GM08714 (cell line): ENCODE measurements at regions not wholly inside any gene's neighbourhood (a gene's known extent, or its start where the extent isn't known, plus 50 kb on each side); places are given as distances from the start of the nearest gene placed in this dataset.
"Not testable (repeated sequence)": the region's sequence is repeated elsewhere in the genome, so short reads cannot be mapped to it uniquely, and the experiment has no call there.

ENCODE experiments used
- H3K4me3 ChIP-seq: fragments of 200-500 bp; sonication (Bioruptor generic); 2 replicates; pipeline ENCODE4 v1.5.1; 2014; ENCODE audit warnings: mild to moderate bottlenecking, low read length, inconsistent platforms
- ZNF274 ChIP-seq: IDR thresholded peaks from 2 replicates; pipeline ENCODE4 v1.6.1; 2012; ENCODE audit warnings: mild to moderate bottlenecking, low read depth, low read length

- H3K4me3 ChIP-seq, result no peak overlapping the region
- no peak for TF ChIP-seq ZNF274
These were observed 87.8 kb downstream of the UTRN start for GRCh38 chr6:144372611-144373594.

- not testable (repeated sequence) for H3K4me3 ChIP-seq
These were observed 89.4 kb downstream of the UTRN start for GRCh38 chr6:144374525-144374924.

GRCh38 chr6:144377586-144378210 is 92.6 kb downstream of the UTRN start:
- no peak for TF ChIP-seq ZNF274
- no peak overlapping the region for H3K4me3 ChIP-seq

GRCh38 chr6:144378437-144378836 is 93.3 kb downstream of the UTRN start:
- H3K4me3 ChIP-seq, result no peak overlapping the region
- TF ChIP-seq ZNF274, result no peak

GRCh38 chr6:144379356-144379755 is 94.2 kb downstream of the UTRN start:
- H3K4me3 ChIP-seq, result no peak overlapping the region
- no peak for TF ChIP-seq ZNF274

GRCh38 chr6:144381499-144381898 is 96.4 kb downstream of the UTRN start:
- not testable (repeated sequence) for H3K4me3 ChIP-seq

- no peak overlapping the region for H3K4me3 ChIP-seq
- TF ChIP-seq ZNF274, result no peak
These were observed 98.2 kb downstream of the UTRN start for GRCh38 chr6:144383336-144383735.

- TF ChIP-seq ZNF274, result no peak
These were observed 99.3 kb downstream of the UTRN start for GRCh38 chr6:144384427-144384826.

GRCh38 chr6:144389474-144389873 is 104.3 kb downstream of the UTRN start:
- H3K4me3 ChIP-seq, result not testable (repeated sequence)

More at GRCh38 chr6:144384427-144384826, 99.3 kb downstream of the UTRN start:
- no peak overlapping the region for H3K4me3 ChIP-seq

- no peak for TF ChIP-seq ZNF274
- no peak overlapping the region for H3K4me3 ChIP-seq
These were observed 105.1 kb downstream of the UTRN start for GRCh38 chr6:144390202-144390601.

GRCh38 chr6:144390886-144391285 is 105.8 kb downstream of the UTRN start:
- no peak overlapping the region for H3K4me3 ChIP-seq
- no peak for TF ChIP-seq ZNF274

GRCh38 chr6:144392536-144392935 is 107.4 kb downstream of the UTRN start:
- no peak for TF ChIP-seq ZNF274
- H3K4me3 ChIP-seq, result no peak overlapping the region

- H3K4me3 ChIP-seq, result no peak overlapping the region
- TF ChIP-seq ZNF274, result no peak
These were observed 109.1 kb downstream of the UTRN start for GRCh38 chr6:144394210-144394609.

- TF ChIP-seq ZNF274, result no peak
- no peak overlapping the region for H3K4me3 ChIP-seq
These were observed 109.9 kb downstream of the UTRN start for GRCh38 chr6:144395014-144395413.

GRCh38 chr6:144395826-144396225 is 110.7 kb downstream of the UTRN start:
- no peak overlapping the region for H3K4me3 ChIP-seq

GRCh38 chr6:144397141-144397540 is 112.0 kb downstream of the UTRN start:
- no peak overlapping the region for H3K4me3 ChIP-seq
- TF ChIP-seq ZNF274, result no peak

More at GRCh38 chr6:144395826-144396225, 110.7 kb downstream of the UTRN start:
- TF ChIP-seq ZNF274, result no peak
